A172 (cell line): ENCODE measurements at regions not wholly inside any gene's neighbourhood (a gene's known extent, or its start where the extent isn't known, plus 50 kb on each side); places are given as distances from the start of the nearest gene placed in this dataset.

Experiments used
- DNase-seq: peaks from one replicate; pipeline ENCODE4 v3.0.0-alpha.2; 2015; ENCODE audit warnings: low spot score

- no peak for DNase-seq
These were observed 106.1 kb upstream of the ALDH1B1 start for GRCh38 chr9:38286357-38286756.

- DNase-seq = no peak
These were observed 107.3 kb upstream of the ALDH1B1 start for GRCh38 chr9:38285236-38285635.

- DNase-seq = no peak
These were observed 107.9 kb upstream of the ALDH1B1 start for GRCh38 chr9:38284588-38285051.

- no peak for DNase-seq
These were observed 108.4 kb upstream of the ALDH1B1 start for GRCh38 chr9:38284039-38284575.

- DNase-seq = no peak
These were observed 109.7 kb upstream of the ALDH1B1 start for GRCh38 chr9:38282756-38283155.

GRCh38 chr9:38281917-38282316 is 110.6 kb upstream of the ALDH1B1 start:
- DNase-seq = no peak

- no peak for DNase-seq
These were observed 111.3 kb upstream of the ALDH1B1 start for GRCh38 chr9:38281196-38281595.

GRCh38 chr9:38280251-38280800 is 112.2 kb upstream of the ALDH1B1 start:
- no peak for DNase-seq

- DNase-seq = no peak
These were observed 113.4 kb upstream of the ALDH1B1 start for GRCh38 chr9:38278931-38279679.

- DNase-seq = no peak
These were observed 114.0 kb upstream of the ALDH1B1 start for GRCh38 chr9:38278457-38278856.

- DNase-seq = peak; percentile 70
These were observed 114.8 kb upstream of the ALDH1B1 start for GRCh38 chr9:38277601-38278200.

GRCh38 chr9:38276771-38277439 is 115.6 kb upstream of the ALDH1B1 start:
- DNase-seq = peak; percentile 14

GRCh38 chr9:38274800-38275199 is 117.7 kb upstream of the ALDH1B1 start:
- DNase-seq = no peak

- DNase-seq = no peak
These were observed 119.8 kb upstream of the ALDH1B1 start for GRCh38 chr9:38272710-38273109.

- no peak for DNase-seq
These were observed 120.7 kb upstream of the ALDH1B1 start for GRCh38 chr9:38271666-38272241.

GRCh38 chr9:38269775-38270174 is 122.7 kb upstream of the ALDH1B1 start:
- DNase-seq = no peak

GRCh38 chr9:38263532-38263931 is 129.0 kb upstream of the ALDH1B1 start:
- peak; percentile 14 for DNase-seq

GRCh38 chr9:38259519-38260218 is 132.8 kb upstream of the ALDH1B1 start:
- no peak for DNase-seq

GRCh38 chr9:38259056-38259455 is 133.4 kb upstream of the ALDH1B1 start:
- no peak for DNase-seq

GRCh38 chr9:38257626-38258215 is 134.8 kb upstream of the ALDH1B1 start:
- no peak for DNase-seq

- no peak for DNase-seq
These were observed 136.0 kb upstream of the ALDH1B1 start for GRCh38 chr9:38256461-38256860.
